NCI-H146 treated with DMSO at 0.1 percent for 48 hours (cell line): ENCODE measurements at regions not wholly inside any gene's neighbourhood (a gene's known extent, or its start where the extent isn't known, plus 50 kb on each side); places are given as distances from the start of the nearest gene placed in this dataset.
"Not testable (repeated sequence)": the region's sequence is repeated elsewhere in the genome, so short reads cannot be mapped to it uniquely, and the experiment has no call there.

Experiments
- DNase-seq: peaks from one replicate; lab custom pipeline; 2025; ENCODE audit not compliant: unreplicated experiment; lab: John Stamatoyannopoulos, UW

DNA sequence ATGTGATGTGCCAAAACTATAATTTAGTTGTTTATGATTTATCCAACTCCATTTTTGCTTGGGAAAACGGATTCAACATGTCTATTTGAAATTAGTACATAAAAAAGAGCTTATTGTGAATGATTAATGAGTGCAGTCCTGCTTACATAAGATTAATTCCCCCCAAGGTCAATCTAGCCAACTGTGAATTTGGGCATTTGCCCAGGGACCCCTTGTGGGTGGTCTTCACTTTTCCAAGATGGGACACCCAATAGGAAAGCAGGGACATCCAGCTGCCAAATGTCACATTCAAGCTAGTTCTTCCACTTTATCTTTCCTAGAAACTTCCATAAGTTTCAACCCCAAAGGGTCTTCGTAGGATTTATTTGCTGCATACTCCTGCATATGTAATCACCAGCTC lies 362.4 kb upstream of the PKN2 start:
- DNase-seq: no peak

DNA sequence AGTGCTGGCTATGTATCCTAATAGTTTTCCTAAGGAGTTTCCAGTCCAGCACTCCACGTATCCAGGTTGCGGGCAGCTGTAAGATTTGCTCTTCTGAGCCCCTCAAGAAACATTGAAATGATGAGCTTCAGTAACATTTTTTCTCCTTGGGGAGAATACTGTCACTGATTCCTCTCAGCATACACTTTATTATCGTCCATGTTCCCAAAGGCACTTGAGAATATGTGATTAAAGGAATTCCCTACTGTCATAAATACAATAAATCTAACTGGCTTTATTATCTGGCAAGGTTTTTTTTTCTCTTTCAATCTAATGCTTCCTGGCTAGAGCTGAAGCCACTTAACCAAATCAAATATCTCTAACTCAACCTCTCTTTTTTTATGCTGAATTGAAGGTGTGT lies 359.2 kb upstream of the PKN2 start:
- no peak for DNase-seq

DNA sequence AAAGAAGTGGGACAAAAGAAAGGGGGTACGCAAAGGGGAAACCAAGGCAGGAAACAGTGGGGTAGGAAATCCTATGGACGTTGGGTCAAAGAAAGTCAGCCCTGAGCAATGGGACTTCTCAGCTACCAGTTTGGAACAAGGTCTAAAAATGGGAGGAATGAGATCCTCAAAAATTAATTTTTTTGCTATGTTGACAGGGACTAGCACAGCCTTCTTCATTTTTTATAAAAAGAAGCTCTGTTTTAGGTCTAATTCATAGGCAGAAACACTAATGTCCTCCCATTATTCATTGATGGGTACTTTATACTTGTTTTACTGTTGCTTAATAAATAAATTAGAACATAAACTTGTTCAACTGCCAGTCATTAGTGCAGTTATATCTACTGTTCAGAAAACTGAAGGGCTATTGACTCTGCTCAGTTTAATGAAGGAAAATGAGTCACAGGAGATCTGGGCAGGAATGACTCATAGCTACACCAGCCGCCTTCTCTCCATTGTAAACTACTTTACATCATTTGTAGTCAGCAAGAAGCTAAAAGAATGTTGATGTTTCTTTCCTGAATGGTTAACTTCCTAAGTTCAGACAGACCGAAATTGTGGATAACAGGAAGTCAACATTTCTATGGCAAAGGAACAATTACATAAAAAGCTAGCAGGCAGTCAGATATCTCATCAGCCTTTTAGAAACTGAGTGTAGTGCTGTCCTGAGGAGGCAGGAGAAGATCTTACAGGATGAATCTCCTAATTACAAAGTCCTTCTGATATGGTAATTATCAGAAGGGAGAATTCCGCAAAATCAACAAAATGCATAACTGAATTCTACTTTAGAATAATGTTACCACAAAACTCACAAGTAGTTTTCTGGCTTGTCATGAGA lies 356.4 kb upstream of the PKN2 start:
- no peak for DNase-seq

DNA sequence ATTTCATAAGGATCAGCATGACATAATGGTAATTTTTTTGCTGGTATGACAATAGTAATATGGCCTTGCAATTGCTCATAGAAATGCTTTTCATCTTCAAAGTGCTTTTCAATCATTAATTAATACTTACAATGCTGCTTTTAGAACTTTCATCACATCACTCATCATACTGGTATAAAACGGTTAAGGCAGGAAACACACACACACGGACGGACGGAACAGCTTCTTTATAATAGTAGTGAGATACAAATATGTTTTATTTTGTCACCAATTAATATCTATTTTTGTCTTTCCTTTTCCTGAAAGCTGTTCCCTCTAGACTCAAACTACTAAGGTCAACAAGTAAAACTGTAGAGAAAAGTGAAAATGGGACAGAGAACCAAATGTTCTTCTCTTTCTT lies 353.9 kb upstream of the PKN2 start:
- no peak for DNase-seq

DNA sequence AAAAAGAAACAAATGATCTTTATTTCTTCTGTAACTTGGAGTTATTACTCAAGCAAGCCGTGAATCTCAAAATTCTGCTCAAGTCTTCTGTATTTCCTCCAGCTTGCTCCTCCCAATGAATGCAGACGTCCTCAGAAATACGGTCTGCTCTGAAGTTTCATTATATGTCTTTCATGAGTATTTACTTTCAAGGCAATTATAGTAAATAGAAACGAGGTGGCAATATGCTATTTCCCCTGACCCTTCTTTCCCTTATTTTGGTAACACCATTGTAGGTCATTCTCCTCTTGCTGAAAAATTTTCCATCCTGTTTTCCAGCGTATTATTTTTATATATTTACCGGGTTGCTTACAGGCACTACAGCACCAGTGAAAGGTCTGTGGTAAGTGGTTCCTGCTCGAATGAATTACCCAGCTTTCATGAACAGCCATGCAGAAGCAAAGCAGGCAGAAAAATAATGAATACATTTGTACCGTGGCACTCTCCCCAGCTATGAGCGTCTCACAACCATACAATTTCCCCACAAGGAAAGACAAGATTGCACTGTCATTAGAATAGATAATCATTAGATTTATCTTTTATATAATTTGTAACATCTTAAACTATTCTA lies 350.9 kb upstream of the PKN2 start:
- DNase-seq: no peak

DNA sequence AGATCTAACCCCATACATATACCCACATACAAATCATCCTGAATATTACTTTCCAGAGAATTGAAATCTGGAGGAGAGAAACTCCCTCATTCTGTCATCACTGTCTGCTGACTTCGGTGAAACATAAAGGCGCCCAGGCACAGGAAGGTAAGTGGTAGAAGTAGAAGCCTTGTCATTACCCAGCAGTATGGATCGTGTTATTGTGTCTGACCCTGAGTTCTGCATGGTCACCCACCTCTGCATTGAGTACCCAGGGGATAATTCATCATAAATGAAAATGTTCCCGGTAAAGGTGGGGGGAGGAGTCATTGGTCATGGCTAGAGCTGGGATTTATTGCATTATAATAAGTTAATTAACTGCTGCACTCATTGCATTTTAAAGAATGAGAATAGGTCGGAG lies 342.6 kb upstream of the PKN2 start:
- no peak for DNase-seq

DNA sequence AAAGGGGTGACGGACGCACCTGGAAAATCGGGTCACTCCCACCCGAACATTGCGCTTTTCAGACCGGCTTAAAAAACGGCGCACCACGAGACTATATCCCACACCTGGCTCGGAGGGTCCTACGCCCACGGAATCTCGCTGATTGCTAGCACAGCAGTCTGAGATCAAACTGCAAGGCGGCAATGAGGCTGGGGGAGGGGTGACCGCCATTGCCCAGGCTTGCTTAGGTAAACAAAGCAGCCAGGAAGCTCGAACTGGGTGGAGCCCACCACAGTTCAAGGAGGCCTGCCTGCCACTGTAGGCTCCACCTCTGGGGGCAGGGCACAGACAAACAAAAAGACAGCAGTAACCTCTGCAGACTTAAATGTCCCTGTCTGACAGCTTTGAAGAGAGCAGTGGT lies 342.0 kb upstream of the PKN2 start:
- DNase-seq: not testable (repeated sequence)

DNA sequence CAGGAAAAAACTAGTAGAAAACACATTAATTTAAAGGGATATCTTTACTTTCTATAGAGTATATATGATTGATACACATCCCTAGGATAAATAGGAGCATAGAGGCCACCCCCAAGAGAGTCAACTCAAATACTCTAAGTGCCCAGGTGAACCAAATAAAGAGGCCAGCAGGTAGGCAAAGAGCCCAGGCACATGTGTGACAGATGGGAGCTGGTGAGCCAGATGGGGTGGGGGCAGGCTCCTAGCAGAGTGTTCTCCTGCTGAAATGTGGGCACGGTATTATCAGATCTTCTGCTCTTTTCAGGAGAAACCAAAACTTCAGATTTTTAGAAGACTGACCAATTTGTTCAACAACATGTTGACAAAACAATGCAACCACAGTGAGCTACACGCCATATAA lies 333.4 kb upstream of the PKN2 start:
- no peak for DNase-seq

DNA sequence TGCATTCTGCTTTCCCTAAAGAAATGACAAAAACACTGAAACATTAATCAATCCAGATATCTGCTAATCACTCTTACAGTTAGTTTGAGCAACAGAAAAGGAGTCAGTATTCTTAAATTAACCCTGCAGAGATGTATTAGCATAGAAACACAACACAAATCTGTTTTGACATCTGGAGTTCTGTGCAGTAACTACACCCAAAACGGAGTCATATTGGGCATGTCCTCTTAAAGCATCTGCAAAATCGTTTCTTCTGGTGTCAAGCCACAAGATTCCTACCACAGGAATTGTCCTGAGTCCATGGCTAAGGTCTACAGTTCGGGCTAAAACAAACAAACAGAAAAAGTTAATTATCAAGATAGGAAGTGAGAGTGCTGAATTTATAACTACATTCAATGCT lies 332.1 kb upstream of the PKN2 start:
- no peak for DNase-seq

DNA sequence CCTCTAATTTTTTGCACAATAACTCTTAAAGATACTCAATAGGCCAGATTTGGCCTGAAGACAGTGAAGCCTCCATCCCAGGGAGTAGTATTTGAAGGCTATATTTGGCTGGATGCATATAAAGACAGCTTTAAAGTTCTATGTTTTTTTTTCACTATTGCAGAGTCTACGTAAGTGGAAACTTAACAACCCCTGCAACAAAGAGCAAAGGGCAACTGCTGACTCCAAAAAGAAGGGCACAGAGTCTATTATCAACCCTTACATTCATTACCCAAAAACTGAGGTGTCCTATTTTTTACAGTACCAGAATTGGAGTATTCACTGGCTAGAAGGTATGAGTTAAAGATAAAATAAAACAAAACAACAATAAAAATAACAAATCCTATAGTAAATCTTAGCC lies 329.8 kb upstream of the PKN2 start:
- no peak for DNase-seq

DNA sequence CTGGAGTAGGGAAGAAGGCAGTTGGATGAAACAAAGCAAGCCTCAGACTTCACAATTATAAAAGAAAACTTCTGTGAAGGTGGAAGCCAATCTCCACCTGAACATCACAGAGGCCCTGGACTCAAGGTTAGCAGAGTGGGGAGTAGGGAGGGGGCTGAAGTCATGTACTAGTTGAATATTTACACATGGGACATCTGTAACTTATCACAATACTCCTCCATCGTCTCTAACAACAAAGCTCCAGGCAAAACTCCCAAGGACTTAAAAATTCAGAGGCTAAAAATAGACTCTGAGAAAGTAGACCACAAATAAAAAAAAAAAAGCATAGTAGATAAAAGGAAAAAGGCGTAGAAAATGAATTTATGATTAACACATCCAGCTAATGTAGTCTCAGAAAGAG lies 326.3 kb upstream of the PKN2 start:
- DNase-seq: no peak

DNA sequence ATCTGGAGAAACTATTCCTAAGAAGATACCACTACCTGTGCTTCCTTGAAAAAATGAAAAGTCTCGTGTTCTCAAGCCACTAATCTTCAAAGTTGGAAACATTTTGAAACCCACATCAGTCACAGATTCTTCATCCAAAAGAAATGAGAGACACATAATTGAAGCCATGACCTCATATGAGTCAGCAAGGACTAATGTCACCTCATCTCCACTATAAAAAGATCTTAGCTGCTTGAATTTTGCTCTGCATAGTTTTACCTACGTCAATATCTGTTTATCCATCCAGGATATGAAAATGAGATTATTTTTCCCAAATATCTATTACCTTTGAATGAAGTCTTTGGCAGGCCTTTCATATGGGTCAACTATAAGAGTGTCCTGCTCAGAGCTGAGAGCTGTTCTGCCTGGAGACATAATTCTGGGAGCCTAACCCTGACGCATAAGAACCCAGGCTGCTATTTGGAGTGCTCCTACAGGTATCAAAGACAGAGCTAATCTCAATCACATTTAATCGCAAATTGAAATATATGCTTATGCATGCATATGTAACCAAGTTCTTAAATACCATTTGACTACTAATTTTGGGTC lies 312.5 kb upstream of the PKN2 start:
- DNase-seq: no peak

DNA sequence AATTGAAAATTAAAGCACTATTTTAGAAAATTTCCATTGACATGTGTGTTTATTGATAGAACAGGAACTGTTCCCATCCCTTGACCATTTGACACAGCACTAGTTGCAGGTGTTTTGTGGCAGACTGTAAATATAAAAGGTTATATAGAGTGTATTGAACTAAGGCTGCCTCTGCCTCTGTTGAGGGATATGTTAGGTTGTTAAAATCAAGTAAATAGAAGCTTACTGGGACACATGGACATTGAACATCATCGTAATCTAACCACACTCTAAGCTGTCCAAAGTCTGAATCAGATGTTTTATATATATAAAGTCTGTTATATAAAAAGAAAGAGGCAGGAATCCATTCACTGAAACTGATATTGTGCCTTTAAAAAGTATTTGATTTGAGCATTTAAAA lies 308.1 kb upstream of the PKN2 start:
- no peak for DNase-seq

DNA sequence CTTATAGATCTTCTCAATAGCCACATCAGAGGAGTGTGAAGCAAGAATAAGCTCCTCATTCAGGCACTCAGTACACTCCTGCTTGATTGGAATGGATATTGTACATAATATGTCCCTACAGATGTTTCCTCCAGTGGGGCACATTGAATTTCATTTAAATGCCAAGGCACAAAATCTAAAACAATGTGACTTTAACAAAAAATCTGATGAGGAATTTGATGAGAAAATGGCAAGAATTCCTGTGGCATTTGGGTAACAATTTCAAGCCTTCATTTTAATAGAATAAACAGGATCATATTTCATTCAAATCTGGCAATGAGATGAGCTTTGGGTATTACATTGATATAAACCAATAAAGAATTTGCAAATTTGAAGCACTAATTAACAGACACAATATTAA lies 307.7 kb upstream of the PKN2 start:
- no peak for DNase-seq

DNA sequence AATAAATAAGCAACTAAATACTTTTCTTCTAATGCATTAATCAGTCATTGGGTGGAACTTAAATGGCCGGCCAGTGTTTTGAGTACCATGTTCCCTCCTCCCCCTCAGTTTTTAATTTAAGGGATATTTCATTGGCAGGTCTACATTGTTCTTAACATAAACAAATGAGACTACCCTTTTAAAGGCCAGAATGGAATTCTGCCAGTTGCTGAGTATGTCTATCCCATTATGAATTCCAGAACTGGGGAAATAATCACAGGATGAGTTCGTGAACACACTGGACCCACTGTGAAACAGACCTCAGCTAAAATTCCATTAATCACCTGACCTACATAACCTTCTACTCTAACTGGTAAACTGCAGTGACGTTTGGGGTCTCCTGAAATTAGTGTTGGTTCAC lies 305.5 kb upstream of the PKN2 start:
- no peak for DNase-seq

DNA sequence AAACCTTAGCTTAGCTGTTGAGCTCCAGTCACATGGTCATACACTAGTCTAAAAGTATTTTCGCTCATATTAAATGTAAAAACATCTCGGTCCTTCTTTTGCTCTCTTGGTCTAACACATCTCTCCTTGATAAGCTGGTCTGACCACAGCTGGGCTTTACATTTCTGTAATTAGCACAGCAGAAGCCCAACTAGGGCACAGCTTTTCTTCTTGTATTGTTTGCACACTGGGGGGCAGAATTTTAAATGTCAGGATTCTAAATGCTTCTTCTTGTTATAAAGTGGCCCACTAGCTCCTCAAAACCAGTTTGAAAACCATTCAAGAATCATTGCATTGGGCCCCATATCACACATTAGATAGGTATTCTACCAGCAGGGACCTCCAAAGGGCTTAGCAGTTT lies 289.1 kb upstream of the PKN2 start:
- no peak for DNase-seq

DNA sequence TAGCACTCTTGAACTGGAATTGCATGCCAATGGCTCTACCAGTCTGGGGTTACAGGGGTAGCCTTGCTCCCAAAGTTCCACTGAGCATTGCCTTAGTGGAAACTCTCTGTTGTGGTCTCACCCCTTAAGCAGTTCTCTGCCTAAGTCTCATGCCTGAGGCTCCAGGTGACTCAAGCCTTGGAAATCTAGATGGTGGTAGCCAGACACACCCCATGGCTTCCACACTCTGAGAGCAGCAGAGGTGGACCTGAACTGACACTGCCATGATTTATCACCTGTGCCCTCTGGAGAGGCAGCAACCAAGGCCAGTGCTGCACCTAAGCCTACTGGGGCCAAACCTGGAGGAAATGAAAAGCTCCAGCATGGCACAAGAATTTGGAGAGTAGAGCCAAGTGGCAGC lies 285.7 kb upstream of the PKN2 start:
- DNase-seq: no peak

DNA sequence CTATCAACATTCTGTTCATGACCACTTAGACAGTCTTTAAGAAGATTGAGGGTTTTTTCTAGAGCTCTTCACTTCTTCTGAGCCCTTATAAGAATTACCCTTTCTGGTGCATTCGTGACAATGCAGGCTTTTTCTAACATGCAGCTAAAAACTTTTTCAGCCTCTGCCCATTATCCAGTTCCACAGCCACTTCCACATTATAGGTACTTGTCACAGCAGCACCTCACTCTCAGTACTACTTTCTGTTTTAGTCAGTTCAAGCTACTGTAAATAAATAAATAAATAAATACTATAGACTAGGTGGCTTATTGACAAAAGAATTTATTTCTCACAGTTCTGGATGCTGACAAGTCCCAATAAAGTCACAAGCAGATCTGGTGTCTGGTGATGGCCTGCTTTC lies 284.4 kb upstream of the PKN2 start:
- DNase-seq: no peak

DNA sequence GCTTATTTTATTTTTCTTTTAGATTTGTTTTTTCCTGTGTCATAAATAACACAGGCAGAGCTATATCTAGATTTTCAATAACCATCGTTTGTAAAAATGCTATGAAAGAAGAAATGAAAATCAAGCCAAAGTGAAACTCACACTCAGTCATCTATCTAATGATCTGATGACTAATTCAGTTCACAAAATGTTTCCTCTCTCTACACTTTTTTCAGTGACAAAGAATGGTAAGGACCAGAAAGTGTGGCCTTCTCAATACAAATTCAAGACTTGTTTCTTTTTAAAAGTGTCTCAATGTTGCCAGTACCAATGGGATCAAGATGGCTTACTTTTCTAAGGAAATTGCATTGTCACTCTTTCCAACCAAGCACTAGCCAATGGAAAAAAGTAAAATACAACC lies 282.8 kb upstream of the PKN2 start:
- no peak for DNase-seq

DNA sequence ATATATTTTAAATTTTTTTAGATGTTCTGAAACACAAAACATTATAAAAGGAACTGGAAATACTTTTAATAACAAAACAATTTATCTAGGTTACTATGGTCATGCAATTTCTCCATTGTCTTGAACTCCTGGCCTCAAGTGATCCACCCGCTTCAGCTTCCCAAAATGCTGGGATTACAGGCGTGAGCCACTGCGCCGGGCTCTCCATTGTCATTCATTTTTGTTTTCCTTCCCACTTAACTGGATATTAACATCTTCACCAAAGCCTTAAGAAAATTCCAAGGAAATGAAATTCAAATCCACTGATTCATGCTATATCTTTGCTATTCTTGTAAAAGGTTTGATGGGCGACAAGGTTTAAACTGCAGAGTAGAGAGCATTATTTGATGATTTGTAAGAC lies 279.5 kb upstream of the PKN2 start:
- no peak for DNase-seq

DNA sequence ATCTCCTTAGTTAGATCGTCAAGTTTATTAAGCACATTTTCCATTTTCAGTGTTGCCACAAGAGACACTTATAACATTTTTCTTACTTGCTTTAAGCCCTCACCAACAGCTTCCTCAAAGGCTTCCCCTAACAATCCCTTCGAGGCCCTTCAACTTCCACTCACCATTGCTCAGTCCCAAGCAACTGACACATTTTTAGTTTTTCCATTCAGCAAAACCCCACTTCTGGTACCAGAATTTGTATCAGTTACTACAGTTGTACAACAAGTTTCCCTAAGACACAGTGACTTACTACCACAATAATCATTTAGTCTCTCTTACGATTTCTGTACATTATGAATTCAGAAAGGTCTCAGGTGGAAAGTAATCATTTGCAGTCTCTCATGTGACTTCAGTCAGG lies 276.8 kb upstream of the PKN2 start:
- no peak for DNase-seq

DNA sequence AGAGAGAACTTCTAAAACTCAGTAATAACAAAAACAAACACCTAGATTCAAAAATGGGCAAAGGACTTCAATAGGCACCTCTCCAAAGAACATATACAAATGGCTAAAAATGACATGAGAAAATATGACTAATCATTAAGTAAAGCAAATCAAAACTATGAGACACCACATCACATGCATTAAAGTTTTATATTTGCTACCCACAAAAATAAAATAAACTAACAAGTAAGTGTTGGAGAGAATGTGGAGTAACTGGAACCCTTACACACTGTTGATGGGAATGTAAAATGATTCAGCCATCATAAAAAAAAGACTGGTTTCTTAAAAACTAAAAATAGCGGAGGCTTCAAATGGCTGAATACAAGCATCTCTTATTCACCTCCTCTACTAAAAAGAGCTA lies 262.1 kb upstream of the PKN2 start:
- DNase-seq: no peak

DNA sequence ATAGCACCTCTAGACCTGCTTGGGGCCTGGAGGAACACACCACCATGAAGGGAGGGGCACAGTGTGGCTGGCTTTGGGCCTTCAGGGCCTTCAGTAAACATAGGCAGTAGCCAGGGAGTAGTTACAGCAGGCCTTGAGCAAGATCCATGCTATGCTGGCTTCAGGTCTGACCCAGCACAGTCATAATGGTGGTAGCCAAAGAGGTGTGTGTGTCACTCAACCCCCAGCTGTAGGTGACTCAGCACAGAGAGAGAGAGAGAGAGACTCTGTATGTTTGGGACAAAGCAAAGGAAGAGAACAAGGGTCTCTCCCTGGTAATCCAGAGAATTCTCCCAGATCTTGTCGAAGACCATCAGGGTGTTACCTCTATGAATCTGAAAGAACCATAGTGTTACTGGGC lies 250.5 kb upstream of the PKN2 start:
- DNase-seq: no peak
